Right cardiac atrium (tissue), 5 donors: ENCODE measurements at regions not wholly inside any gene's neighbourhood (a gene's known extent, or its start where the extent isn't known, plus 50 kb on each side); places are given as distances from the start of the nearest gene placed in this dataset.
A peak's percentile ranks its signal among the peaks of the same experiment; 100 is the strongest.
"Not testable (repeated sequence)": the region's sequence is repeated elsewhere in the genome, so short reads cannot be mapped to it uniquely, and the experiment has no call there.

ENCODE experiments used
- ATAC-seq, 2 donors: fragments of 200-7000 bp; cut with Tn5 transposase; one replicate each; pipeline versions ENCODE4 v1.8.0 to v1.9.1; 2020; ENCODE audit warnings: moderate library complexity in 2 of 2, mild to moderate bottlenecking in 1 of 2
- DNase-seq, 3 donors: peaks; one replicate each; pipeline ENCODE4 v3.0.0-alpha.2; 2020
- H3K27ac ChIP-seq: one replicate; pipeline ENCODE4 v1.5.1; 2013; ENCODE audit warnings: mild to moderate bottlenecking, low read length, control low read depth, moderate library complexity
- H3K27me3 ChIP-seq: one replicate; pipeline ENCODE4 v1.6.1; 2013; ENCODE audit not compliant: control insufficient read depth, insufficient read depth
- H3K4me1 ChIP-seq: one replicate; pipeline ENCODE4 v1.6.1; 2013; ENCODE audit warnings: low read length; ENCODE audit not compliant: control insufficient read depth, insufficient read depth
- H3K4me3 ChIP-seq: one replicate; pipeline ENCODE4 v1.5.1; 2013; ENCODE audit warnings: low read length, control low read depth
- H3K9me3 ChIP-seq: one replicate; pipeline ENCODE4 v1.6.1; 2013; ENCODE audit warnings: low read length; ENCODE audit not compliant: control insufficient read depth
- WGBS: extraction: QIAGEN DNeasy Blood & Tissue Kit; methylation state at CpG from one replicate; pipeline ENCODE4 v1.1.7; 2013; 5-methylcytosine and 5-hydroxymethylcytosine counted together
- intact Hi-C, 4 donors: fragments of 100-400 bp; cut with DNase I; formaldehyde crosslinking; loops; one replicate each; pipeline versions ENCODE4 v1.11.0 to v1.14.0; 2022 to 2023
- donor health status: healthy with polysubstance abuse.
- donor health status: DM: no; HTN: yes; CAD: no.
- donor health status: DM: no; HTN: no; CAD: no.
- donor health status: DM: no; HTN: yes; CAD: no; lungs with severe emphysema.
- donor health status: DM: yes; HTN: yes; CAD: no.

DNA sequence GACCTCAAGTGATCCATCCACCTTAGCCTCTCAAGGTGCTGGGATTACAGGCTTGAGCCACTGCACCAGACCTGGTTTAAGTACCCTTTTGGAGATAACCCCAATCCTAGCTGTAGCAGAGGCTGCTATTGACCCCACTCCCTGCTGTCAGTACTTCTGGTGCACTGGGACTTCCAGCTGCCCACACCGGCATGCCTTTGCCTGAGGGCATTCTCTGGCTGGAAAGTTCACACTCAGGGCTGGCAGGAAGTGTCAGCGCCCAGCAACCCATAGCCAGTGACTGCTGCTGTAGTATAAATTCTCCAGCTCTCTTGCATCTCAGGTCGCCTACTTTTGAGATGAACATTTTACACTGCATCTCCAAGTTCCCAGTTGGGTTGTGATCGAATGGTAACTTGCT is 75.3 kb downstream of the UTRN start:
- Histone ChIP-seq H3K9me3 (no peaks in the 10 kb centered on the region), H3K27ac (no peak overlapping the region), H3K27me3 (no peaks in the 10 kb centered on the region), H3K4me3 (no peak overlapping the region), H3K4me1 (peaks cover 21% of the 10 kb centered on the region)
- DNase-seq, result no peak
- 83% methylated on average over 4 of the region's 4 CpGs for WGBS
- intact Hi-C loops, result no loop called here
- no peak for ATAC-seq

DNA sequence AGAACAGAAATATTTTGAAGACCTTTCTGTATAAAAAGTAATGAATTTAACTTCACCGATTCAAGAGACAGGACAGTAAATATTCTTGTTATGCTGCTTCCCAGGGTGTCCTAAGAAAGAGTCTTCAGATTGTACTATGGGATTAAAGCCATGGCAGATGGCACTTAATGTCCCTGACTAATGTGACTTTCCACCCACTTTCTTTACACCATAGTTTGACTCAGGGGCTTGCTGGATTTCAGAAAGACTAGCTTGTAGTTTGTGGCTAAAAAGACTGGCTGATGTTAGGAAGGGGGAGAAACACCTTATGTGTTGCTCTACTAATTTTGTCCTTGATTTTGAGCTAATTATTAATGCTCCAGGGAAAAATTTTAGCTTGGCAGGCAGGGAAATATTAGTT is 75.9 kb downstream of the UTRN start:
- DNase-seq, result no peak
- intact Hi-C loops, result no loop called here
- no peak overlapping the region for H3K27ac ChIP-seq
- H3K4me3 ChIP-seq, result no peak overlapping the region
- WGBS, result 92% methylated on average over 1 of the region's 1 CpG
- no peak for ATAC-seq
- no peaks in the 10 kb centered on the region for H3K27me3 ChIP-seq
- H3K4me1 ChIP-seq, result peaks cover 21% of the 10 kb centered on the region
- H3K9me3 ChIP-seq, result no peaks in the 10 kb centered on the region

DNA sequence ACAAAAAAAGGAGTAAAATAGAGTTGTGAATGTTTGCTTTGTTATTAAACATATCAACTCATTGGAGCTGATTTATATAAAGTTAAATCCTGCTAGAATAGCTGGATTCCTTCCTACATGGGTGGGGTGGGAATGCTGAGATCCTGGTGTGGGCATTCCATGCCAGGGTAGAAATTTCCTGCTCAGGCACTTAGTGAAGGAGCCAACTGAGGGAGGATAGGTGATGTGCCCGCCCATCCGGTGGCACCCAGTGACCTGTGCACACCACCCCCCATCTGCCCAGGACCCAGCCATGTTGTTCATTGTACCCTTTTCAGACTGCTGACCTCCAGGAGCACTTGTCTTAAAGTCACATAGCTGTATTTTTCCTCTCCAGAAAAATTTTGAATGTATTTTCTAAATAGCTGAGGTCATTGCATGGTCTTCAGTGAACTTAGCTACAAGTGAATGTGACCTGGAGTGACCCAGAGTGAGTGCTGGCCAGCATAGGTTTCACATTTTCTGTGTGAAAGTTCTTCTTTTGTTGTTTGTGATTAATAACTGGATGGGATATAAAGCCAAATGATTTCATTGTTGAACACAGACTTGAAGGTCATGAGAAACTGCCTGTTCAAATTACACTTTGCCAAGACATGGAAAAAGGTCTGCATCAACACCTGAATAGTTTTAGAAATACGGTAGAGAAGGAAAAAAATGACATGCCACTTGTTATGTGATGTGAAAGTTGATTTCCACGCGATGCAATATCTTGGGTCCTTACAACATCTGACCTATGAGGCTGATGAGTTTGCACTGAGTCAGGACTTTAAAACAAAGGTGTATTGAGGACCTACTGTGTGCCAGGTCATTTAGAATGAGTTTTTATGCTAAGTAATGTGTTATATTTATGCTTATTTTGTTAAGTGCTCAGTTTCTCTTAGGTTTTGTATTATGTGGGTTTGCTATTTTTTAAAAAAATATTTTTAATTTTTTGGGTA is 77.2 kb downstream of the UTRN start:
- Histone ChIP-seq H3K27me3 (no peaks in the 10 kb centered on the region), H3K27ac (peak overlapping the region; percentile 83), H3K9me3 (no peaks in the 10 kb centered on the region), H3K4me1 (peaks cover 20% of the 10 kb centered on the region), H3K4me3 (no peak overlapping the region)
- intact Hi-C loops, result no loop called here
- WGBS, result 68% methylated on average over 5 of the region's 5 CpGs
- peak in 1 of 3 donors; percentile 28 for DNase-seq
- peak; percentile 76 to 83 for ATAC-seq

DNA sequence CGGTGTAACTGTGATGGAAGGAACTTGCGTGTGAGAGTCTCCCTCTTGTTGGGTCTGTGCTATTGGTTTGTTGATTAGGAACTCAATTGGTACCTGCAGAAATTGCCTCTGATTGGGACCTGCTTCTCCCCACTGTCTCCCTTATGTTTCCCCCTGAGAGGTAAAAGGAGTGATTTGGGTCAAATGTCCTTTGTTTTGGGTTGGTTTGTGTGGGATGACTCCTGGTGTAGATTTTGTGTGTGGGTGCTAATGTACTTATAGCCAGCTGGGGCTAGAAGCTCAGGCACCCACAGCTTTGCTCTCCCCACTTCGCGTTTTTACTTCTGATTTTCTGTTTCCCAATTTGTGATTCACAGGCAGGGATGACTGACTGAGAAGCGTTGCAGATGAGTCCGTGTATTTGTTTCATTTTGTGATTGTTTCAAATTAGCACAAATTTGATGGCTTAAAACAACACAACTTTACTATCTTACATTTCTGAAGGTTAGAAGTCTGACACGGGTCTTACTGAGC is 79.1 kb downstream of the UTRN start:
- peaks cover 20% of the 10 kb centered on the region for H3K4me1 ChIP-seq
- H3K9me3 ChIP-seq, result no peaks in the 10 kb centered on the region
- H3K27me3 ChIP-seq, result no peaks in the 10 kb centered on the region
- no peak overlapping the region for H3K27ac ChIP-seq
- WGBS, result 82% methylated on average over 7 of the region's 7 CpGs
- DNase-seq (no peak), ATAC-seq (no peak)
- intact Hi-C loops, result no loop called here
- no peak overlapping the region for H3K4me3 ChIP-seq

DNA sequence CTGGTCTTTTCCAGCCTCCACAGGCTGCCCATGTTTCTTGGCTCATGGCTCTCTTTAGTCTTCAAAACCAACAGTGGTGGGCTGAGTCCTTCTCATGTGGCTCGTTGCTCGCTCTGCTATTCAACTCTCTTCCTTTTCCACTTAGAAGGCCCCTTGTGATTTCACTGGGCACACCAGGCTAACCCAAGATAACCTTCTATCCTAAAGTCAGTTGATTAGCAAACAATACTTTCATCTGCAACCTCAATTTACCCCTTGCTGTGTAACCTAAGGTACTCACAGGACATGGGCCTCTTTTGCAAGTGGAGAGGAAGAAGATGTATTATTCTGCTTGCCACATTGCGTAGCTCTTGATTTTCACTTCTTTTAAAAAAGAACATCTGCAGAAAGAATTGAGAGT is 79.6 kb downstream of the UTRN start:
- Histone ChIP-seq H3K27ac (no peak overlapping the region), H3K4me1 (peaks cover 20% of the 10 kb centered on the region)
- intact Hi-C loops, result no loop called here

DNA sequence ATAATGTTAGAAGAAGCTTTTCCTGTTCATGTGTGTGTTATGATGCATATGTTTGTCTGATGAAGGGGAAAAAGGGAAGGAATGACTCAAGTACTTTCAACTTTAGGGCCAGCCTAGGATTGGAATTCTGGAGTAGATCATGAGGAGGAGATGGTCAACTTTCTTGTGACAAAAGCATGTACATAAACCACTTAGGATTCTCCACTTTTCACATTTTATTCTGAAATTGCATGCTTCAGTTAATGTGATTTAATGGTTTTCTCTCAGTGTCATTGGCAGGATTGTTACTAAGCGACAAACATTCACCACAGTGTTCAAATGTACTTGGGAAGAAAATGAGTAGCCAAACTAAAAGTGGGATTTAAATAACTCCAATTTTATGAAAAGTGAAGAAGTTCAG is 80.1 kb downstream of the UTRN start:
- no peaks in the 10 kb centered on the region for H3K9me3 ChIP-seq
- no peak for DNase-seq
- no peak overlapping the region for H3K27ac ChIP-seq
- WGBS, result 97% methylated on average over 1 of the region's 1 CpG
- no peak overlapping the region for H3K4me3 ChIP-seq
- ATAC-seq, result no peak
- intact Hi-C loops, result no loop called here
- H3K27me3 ChIP-seq, result no peaks in the 10 kb centered on the region
- peaks cover 19% of the 10 kb centered on the region for H3K4me1 ChIP-seq

More for the DNA sequence above, 79.6 kb downstream of the UTRN start:
- Histone ChIP-seq H3K9me3 (no peaks in the 10 kb centered on the region), H3K27me3 (no peaks in the 10 kb centered on the region), H3K4me3 (no peak overlapping the region)
- WGBS, result 53% methylated on average over 3 of the region's 3 CpGs
- DNase-seq, result no peak
- no peak for ATAC-seq

DNA sequence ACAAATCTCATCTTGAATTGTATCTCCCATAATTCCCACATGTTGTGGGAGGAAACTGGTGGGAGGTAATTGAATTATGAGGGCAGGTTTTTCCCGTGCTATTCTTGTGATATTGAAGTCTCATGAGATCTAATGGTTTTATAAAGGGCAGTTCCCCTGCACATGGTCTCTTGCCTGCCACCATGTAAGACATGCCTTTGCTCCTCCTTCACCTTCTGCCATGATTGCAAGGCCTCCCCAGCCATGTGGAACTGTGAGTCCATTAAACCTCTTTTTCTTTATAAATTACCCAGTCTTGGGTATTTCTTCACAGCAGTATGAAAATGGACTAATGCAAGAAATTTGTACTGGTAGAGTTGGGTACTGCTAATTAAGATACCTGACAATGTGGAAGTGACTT is 84.6 kb downstream of the UTRN start:
- ATAC-seq, H3K27me3 ChIP-seq, intact Hi-C loops, H3K4me1 ChIP-seq, H3K9me3 ChIP-seq, DNase-seq, H3K4me3 ChIP-seq, H3K27ac ChIP-seq: not testable (repeated sequence)
- WGBS, result 66% methylated on average over 1 of the region's 1 CpG

DNA sequence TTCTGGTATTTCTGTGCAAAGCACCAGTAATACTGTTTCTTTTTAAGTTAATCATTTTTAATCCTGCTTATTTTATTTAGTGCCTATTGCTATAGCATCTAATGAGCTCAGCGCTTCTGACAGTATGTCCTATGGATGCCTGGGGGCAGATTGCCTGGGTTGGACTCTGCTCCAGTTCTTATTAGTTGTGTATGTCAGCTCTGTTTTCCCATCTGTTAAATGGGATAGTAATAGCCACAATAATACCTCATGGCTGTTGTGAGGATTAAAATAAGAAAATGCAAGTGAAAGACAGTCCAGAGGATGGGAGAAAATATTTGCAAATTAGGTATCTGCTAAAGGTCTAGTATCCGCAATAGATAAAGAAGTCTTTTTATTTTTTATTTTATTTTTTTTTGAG is 87.0 kb downstream of the UTRN start:
- peaks cover 3% of the 10 kb centered on the region for H3K4me1 ChIP-seq
- DNase-seq (no peak), ATAC-seq (no peak)
- no peaks in the 10 kb centered on the region for H3K9me3 ChIP-seq
- no peak overlapping the region for H3K4me3 ChIP-seq
- intact Hi-C loops, result no loop called here
- 98% methylated on average over 2 of the region's 2 CpGs for WGBS
- no peaks in the 10 kb centered on the region for H3K27me3 ChIP-seq
- H3K27ac ChIP-seq, result no peak overlapping the region

DNA sequence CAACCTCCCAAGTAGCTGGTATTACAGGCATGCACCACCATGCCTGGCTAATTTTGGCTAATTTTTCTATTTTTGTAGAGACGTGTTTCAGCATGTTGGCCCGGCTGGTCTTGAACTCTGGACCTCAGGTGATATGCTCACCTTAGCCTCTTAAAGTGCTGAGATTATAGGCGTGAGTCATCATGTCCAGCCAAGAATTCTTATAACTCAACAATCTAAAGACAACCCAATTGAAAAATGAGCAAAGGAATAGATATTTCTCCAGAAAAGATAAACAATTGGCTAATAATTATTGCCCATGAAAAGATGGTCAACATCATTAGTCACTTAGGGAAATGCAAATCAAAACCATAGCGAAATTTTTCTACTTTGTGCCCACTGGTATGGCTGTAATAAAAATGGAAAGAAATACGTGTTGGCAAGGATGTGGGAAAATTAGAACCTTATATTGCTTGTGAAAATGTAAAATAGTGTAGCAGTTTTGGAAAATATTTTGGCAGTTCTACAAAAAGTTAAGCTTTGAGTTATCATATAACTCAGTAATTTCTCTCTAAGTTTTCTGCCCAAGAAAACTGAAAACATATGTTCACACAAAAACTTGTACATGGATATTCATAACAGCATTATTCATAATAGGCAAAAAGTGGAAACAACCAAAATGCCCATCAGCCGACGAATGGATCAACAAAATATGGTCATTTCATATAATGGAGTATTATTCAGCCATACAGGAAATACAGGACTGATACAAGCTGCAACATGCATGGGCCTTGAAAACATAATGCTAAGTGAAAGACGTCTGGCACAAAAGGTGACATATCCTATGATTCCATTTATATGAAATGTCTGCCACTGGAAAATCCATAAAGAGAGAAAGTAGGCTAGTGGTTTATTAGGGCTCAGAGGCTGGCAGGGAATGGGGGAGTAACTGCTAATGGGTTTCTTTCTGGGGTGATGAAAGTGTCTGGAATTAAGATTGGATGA is 87.8 kb downstream of the UTRN start:
- intact Hi-C loops, result no loop called here
- H3K27ac ChIP-seq, result no peak overlapping the region
- 78% methylated on average over 8 of the region's 8 CpGs for WGBS
- ATAC-seq (no peak), DNase-seq (no peak)
- no peaks in the 10 kb centered on the region for H3K9me3 ChIP-seq
- H3K4me3 ChIP-seq, result no peak overlapping the region
- H3K27me3 ChIP-seq, result no peaks in the 10 kb centered on the region
- peaks cover 5% of the 10 kb centered on the region for H3K4me1 ChIP-seq

DNA sequence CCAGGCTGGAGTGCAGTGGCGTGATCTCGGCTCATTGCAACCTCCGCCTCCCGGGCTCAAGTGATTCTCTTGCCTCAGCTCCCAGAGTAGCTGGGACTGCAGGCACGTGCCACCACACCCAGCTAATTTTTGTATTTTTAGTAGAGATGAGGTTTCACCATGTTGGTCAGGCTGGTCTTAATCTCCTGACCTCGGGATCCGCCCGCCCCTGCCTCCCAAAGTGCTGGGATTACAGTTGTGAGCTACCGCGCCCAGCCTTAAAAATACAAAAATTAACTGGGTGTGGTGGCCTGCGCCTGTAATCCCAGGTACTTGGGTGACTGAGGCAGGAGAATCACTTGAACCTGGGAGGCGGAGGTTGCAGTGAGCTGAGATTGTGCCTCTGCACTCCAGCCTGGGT is 89.4 kb downstream of the UTRN start:
- ATAC-seq, DNase-seq, intact Hi-C loops, H3K27ac ChIP-seq, H3K9me3 ChIP-seq, H3K27me3 ChIP-seq, H3K4me3 ChIP-seq: not testable (repeated sequence)
- 96% methylated on average over 12 of the region's 12 CpGs for WGBS
- peaks cover 13% of the 10 kb centered on the region for H3K4me1 ChIP-seq
